Panc1 (cell line): ENCODE measurements at regions not wholly inside any gene's neighbourhood (a gene's known extent, or its start where the extent isn't known, plus 50 kb on each side); places are given as distances from the start of the nearest gene placed in this dataset.

Experiments
- POLR2AphosphoS5 ChIP-seq: IDR thresholded peaks from 2 replicates; pipeline ENCODE4 v1.6.1; 2012; ENCODE audit warnings: mild to moderate bottlenecking, low read depth, low read length, moderate library complexity
- REST ChIP-seq, 2 experiments: IDR thresholded peaks; 2 replicates each; pipeline ENCODE4 v1.6.1; 2011 to 2012; ENCODE audit warnings: low read depth in 2 of 2, control low read depth in 1 of 2, low read length in 1 of 2, mild to moderate bottlenecking in 1 of 2, moderate library complexity in 1 of 2; ENCODE audit not compliant: insufficient read depth in 1 of 2
- SIN3A ChIP-seq: IDR thresholded peaks from 2 replicates; pipeline ENCODE4 v1.6.1; 2012; ENCODE audit warnings: low read depth, mild to moderate bottlenecking, low read length, moderate library complexity, borderline replicate concordance; ENCODE audit not compliant: insufficient read depth
- TCF7L2 ChIP-seq: IDR thresholded peaks from 2 replicates; pipeline ENCODE4 v1.6.1; 2011; ENCODE audit warnings: mild to moderate bottlenecking, low read depth, low read length, inconsistent platforms
- TF ChIP-seq, protein P1 (sequence below): fragments of 450-650 bp; IDR thresholded peaks from 2 replicates; pipeline ENCODE4 v1.5.1; 2017; ENCODE audit warnings: mild to moderate bottlenecking

DNA sequence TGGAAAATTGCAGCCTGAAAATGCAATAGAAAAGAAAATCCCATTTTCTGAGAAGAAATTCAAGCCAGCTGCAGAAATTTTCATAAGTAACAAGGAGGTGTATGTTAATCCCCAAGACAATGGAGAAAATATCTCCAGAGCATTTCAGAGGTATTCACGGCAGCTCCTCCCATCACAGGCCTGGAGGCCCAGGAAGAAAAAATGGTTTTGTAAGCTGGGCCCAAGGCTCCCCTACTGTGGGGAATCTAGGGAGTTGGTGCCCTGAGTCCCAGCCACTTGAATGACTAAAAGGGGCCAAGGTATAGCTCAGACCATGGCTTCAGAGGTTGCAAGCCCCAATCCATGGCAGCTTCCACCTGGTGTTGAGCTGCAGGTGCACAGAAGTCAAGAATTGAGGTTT, 93.3 kb upstream of the ZNF267 start:
- TF ChIP-seq, protein P1, sequence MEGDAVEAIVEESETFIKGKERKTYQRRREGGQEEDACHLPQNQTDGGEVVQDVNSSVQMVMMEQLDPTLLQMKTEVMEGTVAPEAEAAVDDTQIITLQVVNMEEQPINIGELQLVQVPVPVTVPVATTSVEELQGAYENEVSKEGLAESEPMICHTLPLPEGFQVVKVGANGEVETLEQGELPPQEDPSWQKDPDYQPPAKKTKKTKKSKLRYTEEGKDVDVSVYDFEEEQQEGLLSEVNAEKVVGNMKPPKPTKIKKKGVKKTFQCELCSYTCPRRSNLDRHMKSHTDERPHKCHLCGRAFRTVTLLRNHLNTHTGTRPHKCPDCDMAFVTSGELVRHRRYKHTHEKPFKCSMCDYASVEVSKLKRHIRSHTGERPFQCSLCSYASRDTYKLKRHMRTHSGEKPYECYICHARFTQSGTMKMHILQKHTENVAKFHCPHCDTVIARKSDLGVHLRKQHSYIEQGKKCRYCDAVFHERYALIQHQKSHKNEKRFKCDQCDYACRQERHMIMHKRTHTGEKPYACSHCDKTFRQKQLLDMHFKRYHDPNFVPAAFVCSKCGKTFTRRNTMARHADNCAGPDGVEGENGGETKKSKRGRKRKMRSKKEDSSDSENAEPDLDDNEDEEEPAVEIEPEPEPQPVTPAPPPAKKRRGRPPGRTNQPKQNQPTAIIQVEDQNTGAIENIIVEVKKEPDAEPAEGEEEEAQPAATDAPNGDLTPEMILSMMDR = no peak
- TF ChIP-seq POLR2AphosphoS5 (no peak), SIN3A (no peak), REST (IDR thresholded peaks at IDR 0.05; ENCODE audit: insufficient read depth in 1 of 2, low read depth in 2 of 2, low read length in 1 of 2) (no peak), TCF7L2 (no peak)
